Mucosa of gallbladder (tissue), 1 donor: ENCODE measurements at regions not wholly inside any gene's neighbourhood (a gene's known extent, or its start where the extent isn't known, plus 50 kb on each side); places are given as distances from the start of the nearest gene placed in this dataset.

Experiments
- DNase-seq: peaks from one replicate; pipeline ENCODE4 v3.0.0-alpha.2; 2020; ENCODE audit warnings: low spot score
- donor health status: DM: no; HTN: no; CAD: no.

DNA sequence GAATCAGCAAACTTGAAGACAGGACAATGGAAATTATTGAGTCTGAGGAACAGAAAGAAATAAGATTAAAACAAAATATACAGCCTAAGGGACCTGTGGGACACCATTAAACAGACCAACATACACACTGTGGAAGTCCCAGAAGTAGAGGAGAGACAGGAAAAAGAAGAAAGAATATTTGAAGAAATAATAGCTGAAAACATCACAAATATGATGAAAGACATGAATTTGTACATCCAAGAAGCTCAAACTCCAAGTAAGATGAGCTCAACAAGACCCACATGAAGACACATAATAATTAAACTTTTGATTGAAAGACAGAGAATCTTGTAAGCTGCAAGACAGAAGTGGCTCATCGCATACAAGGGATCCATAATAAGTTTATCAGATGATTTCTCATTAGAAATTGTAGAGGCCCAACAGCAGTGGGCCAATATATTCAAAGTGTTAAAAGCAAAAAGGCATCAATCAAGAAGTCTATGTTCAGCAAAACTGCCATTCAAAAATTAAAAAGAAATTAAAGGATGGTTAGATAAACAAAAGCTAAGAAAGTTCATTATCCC, 311.3 kb upstream of the ADGRL2 start:
- DNase-seq: no peak

DNA sequence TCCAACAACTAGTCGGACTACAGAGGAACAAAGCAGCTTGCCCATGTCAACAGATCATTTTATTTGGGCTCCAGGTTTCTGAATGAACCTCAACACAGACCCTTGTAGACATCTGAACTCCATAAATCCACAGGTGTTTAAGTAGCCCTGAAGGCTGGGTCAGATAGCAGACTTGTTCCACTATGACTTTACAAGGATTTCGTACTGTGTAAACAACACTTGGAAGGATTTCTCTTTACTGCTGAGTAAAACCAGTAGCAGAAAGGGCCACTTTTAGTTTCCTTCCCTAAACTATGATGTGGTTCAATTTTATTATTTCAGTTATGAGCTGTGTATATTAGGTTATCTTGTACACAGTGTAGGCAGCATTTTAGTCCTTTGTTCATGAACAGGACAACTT, 316.4 kb upstream of the ADGRL2 start:
- DNase-seq: no peak

DNA sequence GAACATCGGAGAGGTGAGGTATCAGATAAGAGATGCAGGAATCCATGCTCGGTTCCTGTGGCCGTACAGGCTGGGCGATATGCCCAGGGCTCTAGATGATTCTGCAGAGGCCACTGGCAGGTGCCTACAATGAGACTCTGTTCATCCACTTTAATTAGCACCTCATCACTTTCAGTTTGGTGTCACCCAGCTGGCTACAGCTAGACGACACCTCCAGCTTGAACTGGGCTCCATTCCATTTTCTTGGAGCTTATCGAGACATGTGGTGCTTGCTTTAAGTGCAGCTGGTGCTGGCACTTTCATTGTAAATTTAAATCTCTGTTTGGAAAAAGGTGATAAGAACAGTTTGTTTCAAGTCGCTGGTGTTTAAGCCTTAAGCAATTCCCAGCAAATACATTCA, 322.5 kb upstream of the ADGRL2 start:
- no peak for DNase-seq

DNA sequence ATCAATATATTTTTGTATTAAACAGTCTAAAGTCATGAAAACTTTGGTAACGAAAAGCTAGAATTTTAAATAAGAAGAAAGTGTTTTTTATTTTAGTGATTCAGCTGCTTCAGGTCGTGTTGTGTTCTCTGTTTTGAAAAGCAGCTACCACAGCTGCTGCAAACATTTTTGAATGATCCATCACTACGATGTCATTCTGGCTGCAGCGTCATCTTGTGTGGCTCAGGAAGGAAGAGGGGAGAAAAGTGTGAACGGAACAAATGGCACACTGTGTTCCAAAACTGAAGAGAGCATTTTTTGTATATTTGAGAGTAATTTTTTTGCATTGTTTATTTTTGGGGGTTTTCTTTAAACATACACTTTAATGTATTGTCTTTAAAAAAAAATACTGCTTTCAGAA, 323.0 kb upstream of the ADGRL2 start:
- no peak for DNase-seq

DNA sequence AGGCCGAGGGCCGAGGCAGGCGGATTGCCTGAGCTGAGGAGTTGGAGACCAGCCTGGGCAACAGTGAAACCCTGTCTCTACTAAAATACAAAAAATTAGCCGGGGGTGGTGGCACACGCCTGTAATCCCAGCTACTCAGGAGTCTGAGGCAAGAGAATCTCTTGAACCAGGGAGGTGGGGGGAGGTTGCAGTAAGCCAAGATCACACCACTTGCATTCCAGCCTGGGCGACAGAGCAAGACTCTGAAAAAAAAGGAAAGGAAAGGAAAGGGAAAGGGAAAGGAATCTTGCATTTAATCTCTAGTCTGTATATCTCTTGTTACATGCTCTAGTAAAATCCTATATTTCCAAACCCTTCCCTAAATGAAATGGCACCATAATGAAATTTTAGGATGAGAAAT, 328.3 kb upstream of the ADGRL2 start:
- DNase-seq: no peak

DNA sequence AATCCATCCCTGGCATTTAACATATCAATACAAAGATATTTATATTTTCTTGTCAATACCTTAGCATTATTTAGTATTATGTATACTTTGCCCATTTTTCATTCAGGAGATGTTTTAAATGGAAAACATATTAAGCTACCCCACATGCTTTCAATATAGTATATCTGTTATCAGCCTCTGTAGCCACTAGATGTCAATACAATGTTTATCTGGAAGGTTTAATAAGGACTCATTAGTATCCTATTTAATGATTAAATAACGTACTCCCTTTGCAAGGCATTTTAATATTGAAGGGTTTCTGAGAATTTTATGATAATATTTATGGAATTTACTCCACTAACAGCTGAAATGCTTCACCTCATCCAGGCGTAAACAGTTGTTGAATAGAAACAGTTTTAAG, 329.5 kb upstream of the ADGRL2 start:
- no peak for DNase-seq

DNA sequence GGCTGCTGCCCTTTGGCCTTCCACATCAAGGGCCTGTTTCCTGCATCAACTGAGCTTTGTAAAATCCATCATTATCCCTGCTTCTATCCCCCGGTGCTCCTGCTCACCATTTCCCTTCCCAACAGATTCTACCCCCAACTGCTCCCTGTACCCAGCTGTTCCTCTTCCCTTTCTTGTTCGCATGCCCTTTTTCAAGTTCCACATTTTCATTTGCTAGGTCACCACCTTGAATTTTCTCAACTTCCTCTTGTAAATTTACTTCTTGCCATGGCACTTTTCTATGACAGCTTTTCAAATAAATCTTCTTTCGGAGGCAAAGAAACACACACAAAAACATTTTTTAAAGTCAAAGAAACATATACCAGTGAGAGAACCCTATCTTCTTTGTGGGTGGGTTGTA, 330.5 kb upstream of the ADGRL2 start:
- no peak for DNase-seq

DNA sequence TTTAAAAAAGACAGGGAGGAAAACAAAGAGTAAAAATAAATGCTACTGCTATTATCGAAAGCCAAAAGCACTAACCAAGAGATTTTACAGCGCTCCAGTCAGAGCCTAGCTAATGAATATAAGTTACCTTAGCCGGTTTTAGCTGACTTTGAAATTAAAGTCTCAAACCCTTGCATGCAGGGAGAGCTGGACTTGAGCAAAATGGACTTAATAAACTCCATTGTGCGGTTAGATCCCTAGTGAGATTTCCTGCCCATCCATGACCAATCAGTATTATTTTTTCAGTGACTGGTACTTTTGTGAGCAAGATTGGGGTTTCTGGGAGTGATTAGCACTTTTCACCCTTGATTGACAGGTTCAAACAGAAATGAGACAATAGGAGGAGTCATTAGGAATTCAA, 333.4 kb upstream of the ADGRL2 start:
- DNase-seq: no peak

DNA sequence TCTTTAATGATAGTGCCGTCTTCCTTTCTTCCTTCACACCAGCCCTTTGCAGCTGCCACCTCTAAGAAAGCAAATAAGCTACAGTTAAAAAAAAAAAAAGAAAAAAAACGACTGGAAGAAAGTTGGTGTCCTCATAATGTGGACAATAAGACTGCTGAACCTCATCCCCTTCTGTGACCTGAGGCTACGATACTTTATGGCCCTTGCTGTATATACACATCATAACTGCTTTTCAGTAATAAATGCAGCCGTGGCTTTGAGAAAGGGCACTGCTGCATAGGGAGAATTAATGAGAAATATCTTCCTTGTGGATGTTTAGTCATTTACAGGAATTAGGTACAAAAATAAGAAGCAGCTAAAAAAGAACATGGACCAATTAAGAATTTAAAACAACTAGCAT, 333.8 kb upstream of the ADGRL2 start:
- DNase-seq: no peak

DNA sequence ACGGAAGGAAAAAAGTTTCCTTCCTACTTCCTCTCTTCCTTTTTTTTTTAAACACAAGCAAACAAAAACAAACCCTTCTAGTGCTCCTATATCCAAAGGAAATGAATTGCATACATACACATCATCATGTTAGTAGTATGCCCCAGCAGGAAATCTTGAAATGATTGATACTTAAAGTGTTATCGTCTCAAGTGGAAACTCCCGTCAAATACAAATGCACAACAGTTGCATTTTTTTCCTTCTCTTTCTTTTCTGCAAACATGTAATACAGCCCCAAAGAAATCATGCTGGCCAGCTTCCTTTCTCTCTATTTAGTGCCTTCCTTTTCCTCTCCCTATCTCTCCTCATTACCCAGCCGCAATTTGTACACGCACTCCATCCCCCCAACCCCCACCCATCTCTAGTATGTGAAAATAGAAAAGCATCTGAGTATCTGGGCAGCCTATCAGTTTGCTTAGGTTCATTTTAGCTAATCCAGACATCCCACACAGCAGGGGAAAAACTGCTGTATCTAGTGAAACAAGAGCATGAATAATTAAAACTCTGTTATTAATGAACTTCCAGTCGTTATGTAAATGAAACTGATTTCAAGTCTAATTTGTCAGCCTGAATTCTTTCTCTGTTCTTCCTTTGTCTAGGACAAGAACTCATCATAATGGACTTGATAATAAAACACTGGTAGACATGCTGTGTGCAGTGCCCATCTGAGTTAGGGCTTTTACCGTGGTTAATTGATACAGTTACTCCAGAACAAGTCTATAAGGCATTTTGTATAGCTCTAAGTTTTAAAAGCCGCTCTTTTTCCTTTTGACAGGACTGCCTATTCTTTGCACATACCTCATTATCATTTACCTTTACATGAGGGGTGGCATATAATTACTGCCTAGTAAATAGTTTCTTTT, 336.5 kb upstream of the ADGRL2 start:
- DNase-seq: no peak

DNA sequence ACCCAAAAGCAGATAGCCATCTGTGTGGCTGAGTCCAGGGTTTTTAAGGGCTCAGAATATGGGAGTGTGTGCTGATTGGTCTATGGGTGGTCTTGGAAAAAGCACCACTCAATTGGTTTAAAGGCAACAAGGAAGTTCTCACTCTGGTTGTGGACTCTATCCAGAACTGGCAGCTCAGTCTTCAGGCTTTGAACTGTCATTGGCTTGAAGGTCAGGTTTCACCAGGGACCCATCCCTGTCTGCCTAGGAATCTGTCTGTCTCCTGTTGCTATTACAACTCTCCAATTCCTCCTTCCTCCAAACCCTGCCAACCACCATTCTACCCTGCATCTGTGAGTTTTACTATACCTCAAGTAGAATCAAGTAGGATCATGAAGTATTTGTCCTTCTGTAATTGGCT, 341.7 kb upstream of the ADGRL2 start:
- DNase-seq: no peak

DNA sequence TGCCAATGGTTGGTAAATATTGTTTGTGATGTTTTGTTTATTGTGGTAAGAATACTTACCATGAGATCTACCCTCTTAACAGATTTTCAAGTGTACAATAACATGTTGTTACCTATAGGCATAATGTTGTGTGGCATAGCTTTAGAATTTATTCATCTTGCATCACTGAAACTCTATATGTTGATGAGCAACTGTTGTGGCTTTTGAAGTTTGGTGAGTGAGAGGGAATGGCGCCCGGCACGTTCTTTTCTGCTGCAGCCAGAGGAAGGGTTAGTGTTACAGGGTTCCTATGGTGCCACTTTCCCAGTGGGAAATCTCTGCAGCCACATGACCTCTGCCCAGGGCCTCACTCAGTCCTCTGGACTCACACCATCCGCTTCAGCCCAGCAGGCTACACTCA, 342.5 kb upstream of the ADGRL2 start:
- no peak for DNase-seq

DNA sequence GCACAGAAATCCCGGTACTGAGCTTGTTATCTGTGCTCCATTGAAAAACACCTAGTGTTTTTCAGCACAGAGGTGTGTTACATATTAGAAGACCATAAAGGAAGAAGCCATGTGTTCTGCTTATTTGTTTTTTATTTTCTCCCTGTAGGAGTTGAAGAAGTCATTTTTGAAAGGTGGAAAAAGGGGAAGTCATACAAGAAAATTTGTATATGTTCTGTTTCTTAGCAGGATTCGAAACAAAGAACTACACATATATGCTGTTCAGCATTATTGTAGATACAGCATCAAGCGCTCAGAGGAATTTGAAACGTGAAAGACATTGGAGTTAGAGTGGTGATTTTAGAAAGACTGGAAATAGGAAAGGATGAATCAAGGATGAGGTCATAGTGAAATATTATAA, 345.3 kb upstream of the ADGRL2 start:
- DNase-seq: no peak

DNA sequence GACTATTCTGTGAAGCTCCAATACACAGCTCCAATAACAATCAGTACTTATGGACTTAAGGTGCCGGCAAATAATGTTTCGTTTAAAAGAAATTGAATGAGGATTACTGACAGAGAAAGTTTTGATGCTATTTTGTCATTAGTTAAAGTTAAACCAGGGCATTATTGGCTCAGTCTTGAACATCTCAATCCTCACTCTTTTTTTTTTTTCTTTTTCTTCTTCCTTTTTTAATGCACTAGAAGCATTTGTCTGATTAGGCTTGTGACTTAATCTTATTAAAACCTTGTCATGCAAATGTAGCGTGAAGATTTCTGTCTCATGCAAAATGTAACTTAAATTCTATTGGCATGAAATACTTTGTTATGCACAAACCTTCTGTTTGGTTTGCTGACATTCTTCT, 346.8 kb upstream of the ADGRL2 start:
- no peak for DNase-seq

DNA sequence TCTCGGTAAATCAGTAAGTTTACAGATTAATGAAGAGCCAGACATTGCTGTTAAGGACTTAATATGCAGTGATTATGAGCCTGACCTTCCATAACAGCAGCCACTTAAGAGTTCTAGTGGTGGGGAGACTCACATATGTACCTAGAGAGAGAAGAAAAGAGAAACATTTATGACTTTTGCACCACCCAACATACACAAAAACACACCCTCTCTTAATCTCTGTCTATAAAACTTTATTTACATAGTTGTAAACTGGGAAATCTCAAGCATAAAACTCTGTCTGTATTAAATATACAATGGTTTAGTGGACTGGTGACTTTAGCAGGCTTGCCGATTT, 347.4 kb upstream of the ADGRL2 start:
- DNase-seq: no peak

DNA sequence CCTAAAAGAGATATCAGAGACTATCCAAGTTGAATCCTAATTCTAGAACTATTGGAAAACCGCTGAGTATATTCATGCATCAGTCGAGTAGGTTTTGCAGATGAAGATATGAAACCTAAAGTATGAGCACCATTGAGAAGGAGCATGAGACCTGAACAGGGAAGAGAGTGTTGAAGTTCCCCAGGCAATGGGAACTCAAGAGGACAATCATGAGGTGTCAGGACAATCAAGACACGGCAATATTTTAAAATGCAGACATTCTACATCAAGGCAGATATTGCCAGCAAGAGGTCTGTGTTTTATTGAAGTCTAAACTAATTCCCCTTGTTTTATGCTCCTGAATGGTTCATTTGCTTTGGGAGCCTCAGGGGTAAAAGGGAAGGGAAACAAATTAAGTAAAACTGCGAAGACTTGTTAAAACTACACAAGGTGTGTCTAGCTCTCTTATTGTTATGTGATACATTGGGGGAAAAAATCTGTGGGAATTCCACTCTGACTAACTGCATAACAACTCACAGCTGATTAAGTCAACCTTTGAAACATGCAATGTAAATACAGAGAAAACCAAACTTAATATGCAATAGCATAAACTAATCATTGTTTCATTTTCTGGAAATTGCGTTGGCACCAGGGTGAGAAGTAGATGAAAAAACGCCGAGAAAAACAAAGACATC, 347.9 kb upstream of the ADGRL2 start:
- DNase-seq: no peak

DNA sequence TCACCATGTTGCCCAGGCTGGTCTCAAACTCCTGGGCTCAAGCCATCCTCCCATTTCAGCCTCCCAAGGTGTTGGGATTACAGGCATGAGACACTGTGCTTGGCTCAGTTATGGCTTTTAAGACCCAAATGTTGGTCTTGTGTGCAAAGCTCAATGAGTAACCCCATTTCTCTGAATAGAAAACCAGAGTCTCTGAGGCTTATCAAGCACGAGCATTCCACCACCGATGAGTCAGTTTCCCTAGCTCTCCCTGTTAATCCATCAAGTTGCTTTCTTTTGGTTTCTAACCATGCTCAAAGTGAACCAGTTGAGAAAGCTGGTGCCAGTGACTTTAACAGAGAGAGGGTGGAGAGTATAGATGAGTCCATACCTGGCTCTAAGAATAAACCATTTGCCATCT, 350.9 kb upstream of the ADGRL2 start:
- no peak for DNase-seq

DNA sequence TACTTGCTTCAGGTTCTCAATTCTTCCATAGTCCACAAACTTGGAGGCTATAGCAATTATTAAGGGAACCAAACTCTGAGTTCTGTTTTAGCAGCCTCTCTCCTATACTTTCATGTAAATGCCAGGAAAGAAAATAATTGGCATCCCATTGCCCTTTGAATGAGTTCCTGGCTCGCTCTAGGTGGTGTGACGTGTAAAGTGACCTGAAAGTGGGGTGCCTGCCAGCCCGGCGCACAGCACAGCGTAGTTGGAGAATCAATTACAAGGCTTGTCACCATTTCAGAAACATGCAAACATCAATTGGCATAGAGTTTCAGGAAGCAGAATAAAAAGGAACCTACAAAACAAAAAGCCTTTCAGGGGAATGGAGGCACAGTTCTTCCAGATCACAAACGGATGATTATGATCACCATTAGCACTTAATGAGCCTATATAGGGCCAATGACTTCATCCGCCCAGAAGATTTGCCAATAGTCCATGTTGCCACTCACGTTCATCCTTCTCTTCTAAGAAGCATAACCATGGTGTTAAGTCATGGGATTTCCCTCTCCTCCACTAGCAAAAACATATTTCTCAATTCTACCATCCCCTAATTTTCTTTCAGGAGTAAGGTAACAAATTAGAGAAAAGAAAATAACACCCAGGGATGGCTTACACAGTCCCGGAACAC, 354.6 kb upstream of the ADGRL2 start:
- peak; percentile 81 for DNase-seq

DNA sequence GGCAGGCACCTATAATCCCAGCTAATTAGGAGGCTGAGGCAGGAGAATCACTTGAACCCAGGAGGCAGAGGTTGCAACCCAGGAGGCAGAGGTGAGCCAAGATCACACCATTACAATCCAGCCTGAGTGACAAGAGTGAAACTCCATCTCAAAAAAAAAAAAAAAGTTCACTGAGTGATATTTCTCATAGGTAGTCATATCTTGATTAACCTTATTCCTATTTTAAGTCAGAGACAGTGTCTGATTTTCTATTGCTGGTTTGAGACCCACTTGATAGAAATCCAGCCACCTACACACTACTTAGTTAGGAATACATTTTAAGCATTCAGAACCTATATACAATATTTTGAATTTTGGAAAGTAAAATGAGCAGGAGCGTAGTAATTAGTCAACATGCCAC, 357.4 kb upstream of the ADGRL2 start:
- DNase-seq: no peak

DNA sequence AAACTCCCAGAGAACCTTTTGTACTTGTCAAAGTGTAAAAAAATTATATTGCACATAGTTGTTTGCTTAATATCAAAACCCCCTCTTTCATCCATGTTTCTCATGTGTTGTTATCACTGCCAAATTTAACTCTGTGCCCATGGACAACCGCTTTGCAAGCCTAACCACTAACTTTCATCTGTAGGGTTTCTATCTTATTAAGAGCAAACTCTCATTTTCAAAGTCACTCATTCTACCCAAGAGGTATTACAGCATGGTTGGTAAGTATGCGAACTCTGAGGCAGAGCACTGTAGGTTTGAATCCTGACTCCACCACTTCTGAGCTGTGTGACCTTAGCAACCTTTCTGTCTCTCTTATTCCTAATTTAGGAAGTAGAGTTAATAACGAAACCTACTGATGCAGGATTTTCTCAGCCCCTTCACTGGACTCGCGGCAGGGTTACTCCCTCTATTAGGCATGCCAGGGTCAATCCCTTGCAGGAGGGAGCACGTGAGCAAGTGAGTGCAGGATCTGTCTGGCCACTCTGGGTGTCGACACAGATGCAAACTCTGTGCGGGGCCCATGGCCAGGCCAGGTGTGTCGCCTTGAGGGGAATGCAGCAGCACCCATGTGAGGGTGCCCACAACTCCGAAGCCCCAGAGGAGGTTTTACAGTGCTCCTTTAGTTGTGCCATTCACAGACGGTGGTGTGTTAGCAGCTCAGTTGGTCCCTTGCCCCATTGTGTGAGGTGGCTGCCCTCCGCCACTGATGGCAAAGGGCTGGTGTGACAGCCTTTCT, 361.5 kb upstream of the ADGRL2 start:
- no peak for DNase-seq

DNA sequence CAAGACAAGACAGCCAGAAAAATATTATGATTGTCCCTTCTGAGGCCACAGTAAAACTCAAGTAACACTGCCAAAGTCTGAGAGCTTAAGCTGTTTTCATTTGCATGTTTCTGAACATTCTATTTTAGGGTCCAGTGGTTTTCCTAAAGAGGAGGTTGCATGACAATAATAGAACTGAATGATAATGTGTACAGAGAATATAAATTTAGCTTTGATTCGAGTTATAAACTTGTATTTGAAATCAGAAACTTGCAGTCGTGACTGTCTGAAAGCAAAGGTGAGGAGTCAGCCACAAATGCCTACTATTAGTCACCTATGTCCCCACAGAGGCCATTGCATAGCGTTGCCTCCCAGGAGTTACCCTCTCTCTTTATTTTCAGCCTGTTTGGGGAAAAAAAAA, 363.1 kb upstream of the ADGRL2 start:
- no peak for DNase-seq

DNA sequence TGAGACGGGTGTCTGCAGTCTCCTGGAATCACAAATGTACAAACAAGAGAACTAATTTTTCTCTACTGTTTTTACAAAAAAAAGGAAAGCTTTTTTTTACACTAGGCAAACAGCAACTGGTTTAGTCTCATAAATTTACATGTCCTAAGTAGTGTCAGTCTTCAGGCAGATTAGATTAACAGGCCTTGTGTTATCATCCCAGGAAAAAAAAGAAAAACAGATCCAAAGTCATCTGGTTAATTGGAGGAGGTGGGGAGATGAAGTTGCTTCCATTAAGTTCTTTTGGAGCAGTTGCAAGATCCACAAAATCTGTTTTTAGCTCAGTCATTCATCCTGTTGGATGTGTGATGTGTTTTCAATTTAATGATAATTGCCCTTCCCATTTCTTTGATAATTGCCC, 363.5 kb upstream of the ADGRL2 start:
- DNase-seq: no peak
